Naive B cell (primary cell): ENCODE measurements at regions not wholly inside any gene's neighbourhood (a gene's known extent, or its start where the extent isn't known, plus 50 kb on each side); places are given as distances from the start of the nearest gene placed in this dataset.
"Not testable (repeated sequence)": the region's sequence is repeated elsewhere in the genome, so short reads cannot be mapped to it uniquely, and the experiment has no call there.

Experiments used
- ATAC-seq, 2 donors: fragments of 150-1000 bp; cut with Tn5 transposase; 2 replicates each; pipeline ENCODE4 v1.10.0; 2021; ENCODE audit warnings: low read depth in 2 of 2, mild to moderate bottlenecking in 2 of 2, moderate library complexity in 2 of 2
- DNase-seq: peaks from one replicate; pipeline ENCODE4 v3.0.0; 2022
- H3K27ac Mint-ChIP-seq, 6 donors: one replicate each; pipeline ENCODE4 v1.8.0; 2020 to 2022; ENCODE audit warnings: mild to moderate bottlenecking in 6 of 6, mixed read lengths in 6 of 6, moderate library complexity in 5 of 6, inconsistent platforms in 2 of 6
- H3K27me3 Mint-ChIP-seq, 3 donors: one replicate each; pipeline ENCODE4 v1.8.0; 2021 to 2022; ENCODE audit warnings: mixed read lengths in 3 of 3, mild to moderate bottlenecking in 1 of 3
- H3K36me3 Mint-ChIP-seq, 2 donors: one replicate each; pipeline ENCODE4 v1.8.0; 2020 to 2022; ENCODE audit warnings: mixed read lengths in 2 of 2, inconsistent platforms in 1 of 2, mild to moderate bottlenecking in 1 of 2
- H3K4me1 Mint-ChIP-seq, 3 donors: one replicate each; pipeline ENCODE4 v1.8.0; 2020 to 2022; ENCODE audit warnings: mixed read lengths in 3 of 3, inconsistent platforms in 1 of 3, mild to moderate bottlenecking in 1 of 3, moderate library complexity in 1 of 3
- H3K4me3 Mint-ChIP-seq, 8 donors: one replicate each; pipeline ENCODE4 v1.8.0; 2020 to 2022; ENCODE audit warnings: mild to moderate bottlenecking in 8 of 8, mixed read lengths in 8 of 8, moderate library complexity in 8 of 8, inconsistent platforms in 2 of 8
- H3K9me3 Mint-ChIP-seq, 7 donors: one replicate each; pipeline ENCODE4 v1.8.0; 2020 to 2022; ENCODE audit warnings: mixed read lengths in 7 of 7, mild to moderate bottlenecking in 5 of 7, inconsistent platforms in 2 of 7, moderate library complexity in 1 of 7

GRCh38 chr9:111276431-111277128, 53.4 kb downstream of the OR2K2 start:
- H3K9me3 Mint-ChIP-seq = peaks cover 0 to 4% (median 0%) of the 10 kb centered on the region in 7 donors
- H3K36me3 Mint-ChIP-seq = no peaks in the 10 kb centered on the region
- peak overlapping the region in 6 of 8 donors; percentile 5 to 71 (median 61) for H3K4me3 Mint-ChIP-seq
- H3K27ac Mint-ChIP-seq = peak overlapping the region in 2 of 6 donors; percentile 34 to 68
- ATAC-seq (no peak), DNase-seq (no peak)
- peaks cover 7 to 9% (median 8%) of the 10 kb centered on the region in 3 donors for H3K27me3 Mint-ChIP-seq
- peaks cover 0 to 8% (median 6%) of the 10 kb centered on the region in 3 donors for H3K4me1 Mint-ChIP-seq

GRCh38 chr9:111274737-111275136, 55.3 kb downstream of the OR2K2 start:
- Mint-ChIP-seq H3K36me3 (no peaks in the 10 kb centered on the region), H3K4me3 (no peak overlapping the region), H3K9me3 (peaks cover 0 to 2% (median 0%) of the 10 kb centered on the region in 7 donors), H3K27ac (no peak overlapping the region), H3K27me3 (peaks cover 0 to 9% (median 0%) of the 10 kb centered on the region in 3 donors), H3K4me1 (peaks cover 0 to 8% (median 6%) of the 10 kb centered on the region in 3 donors)
- ATAC-seq (no peak), DNase-seq (no peak)

- H3K9me3 Mint-ChIP-seq = peaks cover 0 to 3% (median 0%) of the 10 kb centered on the region in 7 donors
- no peaks in the 10 kb centered on the region for H3K36me3 Mint-ChIP-seq
- no peak overlapping the region for H3K27ac Mint-ChIP-seq
- DNase-seq (no peak), ATAC-seq (no peak)
- H3K4me3 Mint-ChIP-seq = no peak overlapping the region
- H3K4me1 Mint-ChIP-seq = peaks cover 0 to 8% (median 6%) of the 10 kb centered on the region in 3 donors
- peaks cover 0 to 5% (median 1%) of the 10 kb centered on the region in 3 donors for H3K27me3 Mint-ChIP-seq
Measured at GRCh38 chr9:111272581-111272980, 57.4 kb downstream of the OR2K2 start.

DNA sequence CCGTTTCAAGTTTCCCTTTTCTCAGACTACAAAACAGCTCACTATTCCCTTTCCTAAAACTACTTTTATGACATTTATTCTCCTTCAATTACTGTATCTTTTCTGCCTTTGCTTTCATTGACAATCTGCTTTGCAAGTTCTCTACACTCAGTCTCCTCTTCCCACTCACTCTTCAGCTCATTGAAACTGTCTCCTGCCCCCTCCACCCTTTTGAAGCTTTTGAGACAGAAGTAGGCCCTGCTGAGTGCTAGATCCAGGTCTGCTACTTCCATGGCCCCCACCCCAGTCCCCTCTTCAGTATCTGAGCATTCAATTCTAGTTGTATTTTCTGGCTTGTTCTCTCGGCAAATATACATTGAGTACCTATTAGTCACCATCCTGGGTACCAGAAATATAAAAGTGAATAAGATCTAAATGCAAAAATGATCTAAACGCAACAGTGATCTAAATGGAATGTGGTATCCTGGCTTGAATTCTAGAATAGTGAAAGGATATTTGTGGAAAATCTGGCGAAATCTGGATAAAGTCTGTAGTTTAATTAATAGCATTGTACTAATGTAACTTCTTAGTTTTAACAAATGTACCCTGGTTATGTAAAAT, 58.4 kb downstream of the OR2K2 start:
- peaks cover 0 to 7% (median 5%) of the 10 kb centered on the region in 3 donors for H3K4me1 Mint-ChIP-seq
- ATAC-seq = no peak
- H3K36me3 Mint-ChIP-seq = no peaks in the 10 kb centered on the region

GRCh38 chr9:111271047-111271446, 59.0 kb downstream of the OR2K2 start:
- Mint-ChIP-seq H3K27ac (no peak overlapping the region), H3K4me1 (peaks cover 0 to 1% (median under 1%) of the 10 kb centered on the region in 3 donors), H3K9me3 (peaks cover 0 to 12% (median 4%) of the 10 kb centered on the region in 7 donors), H3K4me3 (no peak overlapping the region), H3K27me3 (peaks cover 0 to 7% (median 5%) of the 10 kb centered on the region in 3 donors), H3K36me3 (no peaks in the 10 kb centered on the region)
- ATAC-seq (no peak), DNase-seq (no peak)

More for the DNA sequence above, 58.4 kb downstream of the OR2K2 start:
- Mint-ChIP-seq H3K4me3 (no peak overlapping the region), H3K27me3 (peaks cover 0 to 7% (median 5%) of the 10 kb centered on the region in 3 donors), H3K27ac (no peak overlapping the region), H3K9me3 (peaks cover 0 to 8% (median 2%) of the 10 kb centered on the region in 7 donors)
- no peak for DNase-seq

DNA sequence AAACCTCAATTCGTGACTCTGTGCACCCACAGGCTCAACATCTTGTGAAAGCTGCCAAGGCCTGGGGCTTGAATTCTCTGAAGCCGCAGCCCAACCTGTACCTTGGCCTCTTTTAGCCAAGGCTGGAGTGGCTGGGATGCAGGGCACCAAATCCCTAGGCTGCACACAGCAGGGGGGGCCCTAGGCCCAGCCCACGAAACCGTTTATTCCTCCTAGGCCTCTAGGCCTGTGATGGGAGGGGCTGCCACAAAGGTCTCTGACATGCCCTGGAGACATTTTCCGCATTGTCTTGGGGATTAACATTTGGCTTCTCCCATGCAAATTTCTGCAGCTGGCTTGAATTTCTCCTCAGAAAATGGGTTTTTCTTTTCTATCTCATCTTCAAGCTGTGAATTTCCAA, 64.0 kb downstream of the OR2K2 start:
- H3K9me3 Mint-ChIP-seq = peaks cover 0 to 22% (median 8%) of the 10 kb centered on the region in 7 donors
- not testable (repeated sequence) for ATAC-seq, DNase-seq, H3K36me3 Mint-ChIP-seq, H3K27ac Mint-ChIP-seq, H3K4me1 Mint-ChIP-seq, H3K4me3 Mint-ChIP-seq, H3K27me3 Mint-ChIP-seq

- H3K27me3 Mint-ChIP-seq = peaks cover 0 to 16% (median 8%) of the 10 kb centered on the region in 3 donors
- no peaks in the 10 kb centered on the region for H3K4me1 Mint-ChIP-seq
- H3K36me3 Mint-ChIP-seq = no peaks in the 10 kb centered on the region
- no peak for ATAC-seq
- no peak overlapping the region for H3K27ac Mint-ChIP-seq
- H3K4me3 Mint-ChIP-seq = no peak overlapping the region
- peaks cover 0 to 22% (median 8%) of the 10 kb centered on the region in 7 donors for H3K9me3 Mint-ChIP-seq
- DNase-seq = no peak
Measured at GRCh38 chr9:111263116-111263515, 66.9 kb downstream of the OR2K2 start.

GRCh38 chr9:111258875-111259271, 71.2 kb downstream of the OR2K2 start:
- Mint-ChIP-seq H3K4me1 (no peaks in the 10 kb centered on the region), H3K27me3 (peaks cover 0 to 9% (median 8%) of the 10 kb centered on the region in 3 donors), H3K9me3 (peaks cover 0 to 3% (median 0%) of the 10 kb centered on the region in 7 donors), H3K36me3 (no peaks in the 10 kb centered on the region), H3K27ac (no peak overlapping the region), H3K4me3 (no peak overlapping the region)
- DNase-seq = no peak
- no peak for ATAC-seq

GRCh38 chr9:111258209-111258874, 71.7 kb downstream of the OR2K2 start:
- ATAC-seq = no peak
- Mint-ChIP-seq H3K4me1 (no peaks in the 10 kb centered on the region), H3K4me3 (no peak overlapping the region), H3K36me3 (no peaks in the 10 kb centered on the region), H3K27me3 (peaks cover 0 to 9% (median 8%) of the 10 kb centered on the region in 3 donors), H3K9me3 (peaks cover 0 to 3% (median 0%) of the 10 kb centered on the region in 7 donors), H3K27ac (no peak overlapping the region)
- DNase-seq = no peak

DNA sequence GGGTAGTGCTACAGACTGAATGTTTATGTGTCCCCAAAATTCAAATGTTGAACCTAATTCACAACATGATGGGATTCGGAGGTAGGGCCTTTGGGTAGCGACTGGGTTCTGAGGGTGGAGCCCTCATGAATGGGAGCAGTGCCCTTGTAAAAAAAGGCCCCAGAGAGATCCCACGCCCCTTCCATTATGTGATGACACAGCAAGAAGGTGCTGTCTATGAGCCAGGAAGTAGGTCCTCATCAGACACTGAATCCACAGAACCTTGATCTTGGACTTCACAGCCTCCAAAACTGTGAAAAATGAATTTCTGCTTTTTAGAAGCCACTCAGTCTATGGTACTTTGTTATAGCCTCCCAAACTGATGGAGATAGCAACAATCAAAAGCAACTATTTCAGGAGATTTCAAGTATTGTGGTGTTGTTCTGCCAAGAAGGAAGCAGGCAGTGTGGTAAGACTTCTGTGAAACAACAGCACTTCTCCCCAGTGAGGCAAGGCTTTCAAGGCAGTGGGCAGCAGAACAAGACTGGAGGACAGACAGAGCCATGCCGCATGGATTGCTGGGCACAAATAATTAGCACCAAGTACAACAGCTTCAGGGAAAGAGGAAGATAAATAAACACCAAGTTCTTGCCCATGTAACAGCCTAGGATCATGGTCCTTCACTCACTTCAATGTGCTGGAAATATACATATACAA, 76.1 kb downstream of the OR2K2 start:
- ATAC-seq (no peak), DNase-seq (no peak)
- Mint-ChIP-seq H3K4me1 (no peaks in the 10 kb centered on the region), H3K27ac (no peak overlapping the region), H3K36me3 (no peaks in the 10 kb centered on the region), H3K4me3 (no peak overlapping the region), H3K27me3 (no peaks in the 10 kb centered on the region), H3K9me3 (peaks cover 0 to 3% (median 0%) of the 10 kb centered on the region in 7 donors)

GRCh38 chr9:111250875-111251842, 78.9 kb downstream of the OR2K2 start:
- DNase-seq (no peak), ATAC-seq (no peak)
- no peaks in the 10 kb centered on the region for H3K4me1 Mint-ChIP-seq
- no peak overlapping the region for H3K4me3 Mint-ChIP-seq
- H3K9me3 Mint-ChIP-seq = no peaks in the 10 kb centered on the region
- no peaks in the 10 kb centered on the region for H3K27me3 Mint-ChIP-seq
- no peaks in the 10 kb centered on the region for H3K36me3 Mint-ChIP-seq
- H3K27ac Mint-ChIP-seq = no peak overlapping the region

GRCh38 chr9:111237447-111237846, 92.6 kb downstream of the OR2K2 start:
- no peaks in the 10 kb centered on the region for H3K4me1 Mint-ChIP-seq

More at GRCh38 chr9:111237447-111237846, 92.6 kb downstream of the OR2K2 start:
- Mint-ChIP-seq H3K36me3 (no peaks in the 10 kb centered on the region), H3K4me3 (no peak overlapping the region), H3K9me3 (peaks cover 0 to 1% (median 0%) of the 10 kb centered on the region in 7 donors), H3K27me3 (no peaks in the 10 kb centered on the region), H3K27ac (no peak overlapping the region)
- ATAC-seq (no peak), DNase-seq (no peak)
